ENCODE measurements at regions not wholly inside any gene's neighbourhood (a gene's known extent, or its start where the extent isn't known, plus 50 kb on each side); places are given as distances from the start of the nearest gene placed in this dataset.
"Not testable (repeated sequence)": the region's sequence is repeated elsewhere in the genome, so short reads cannot be mapped to it uniquely, and the experiment has no call there.

- no peak for FAIRE-seq
Measured at GRCh38 chr3:177646749-177647148, 449.5 kb upstream of the TBL1XR1 start.

- FAIRE-seq = no peak
Measured at GRCh38 chr3:177647341-177647740, 450.1 kb upstream of the TBL1XR1 start.

GRCh38 chr3:177647876-177648275, 450.6 kb upstream of the TBL1XR1 start:
- FAIRE-seq = no peak

DNA sequence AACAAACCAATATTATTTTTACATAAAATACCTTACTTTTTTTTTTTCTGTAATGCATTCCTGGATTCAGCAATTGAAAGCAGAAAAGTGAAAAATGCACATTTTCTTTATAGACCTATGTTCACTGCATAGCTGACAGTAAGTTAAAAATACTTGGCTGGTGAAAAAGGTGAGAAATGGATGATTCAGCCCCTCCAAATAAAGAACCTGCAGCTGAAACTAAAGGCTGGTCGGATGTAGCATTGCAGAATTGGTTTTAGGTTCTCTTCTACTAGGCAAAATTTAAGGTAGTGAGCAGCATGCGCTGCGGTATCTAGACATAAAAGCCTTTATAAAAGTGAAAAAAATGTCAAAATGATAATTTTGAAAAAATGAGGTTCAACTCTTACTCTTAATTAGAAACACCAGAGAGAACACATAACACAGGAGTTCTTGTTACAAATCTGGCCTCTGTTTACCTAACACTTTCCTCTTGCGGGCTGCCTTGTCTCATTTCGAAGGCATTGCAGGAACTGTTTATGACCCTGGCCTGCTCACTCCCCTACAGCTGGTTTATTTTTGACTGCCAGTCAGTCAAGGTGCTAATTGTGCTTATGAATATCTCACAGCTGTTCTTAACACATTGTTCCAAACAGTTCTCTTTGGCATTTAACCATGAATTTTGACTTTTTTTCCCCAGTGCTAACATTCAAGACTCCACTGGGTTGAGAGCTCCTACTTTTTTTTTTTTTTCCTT, 455.4 kb upstream of the TBL1XR1 start:
- FAIRE-seq = no peak

DNA sequence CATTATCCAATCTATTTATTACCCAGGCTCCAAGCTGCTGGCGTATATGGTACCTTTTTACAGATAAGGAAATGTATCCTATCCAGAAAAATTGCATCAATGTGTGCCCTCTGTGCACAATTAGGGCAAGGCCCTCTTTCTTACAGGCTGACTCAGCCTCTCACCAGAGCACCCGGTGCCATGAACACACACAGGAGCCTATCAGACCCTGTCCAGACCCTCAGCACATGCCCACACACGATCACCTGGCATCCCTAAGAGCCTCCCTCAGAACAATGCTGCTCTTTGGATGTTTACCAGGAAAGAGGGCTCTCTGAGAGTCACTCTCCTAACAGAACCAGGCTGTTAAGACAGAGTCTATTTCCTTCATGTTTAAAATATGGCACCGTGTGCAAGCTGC, 460.0 kb upstream of the TBL1XR1 start:
- FAIRE-seq = no peak

- no peak for FAIRE-seq
Measured at GRCh38 chr3:177658354-177658753, 461.1 kb upstream of the TBL1XR1 start.

DNA sequence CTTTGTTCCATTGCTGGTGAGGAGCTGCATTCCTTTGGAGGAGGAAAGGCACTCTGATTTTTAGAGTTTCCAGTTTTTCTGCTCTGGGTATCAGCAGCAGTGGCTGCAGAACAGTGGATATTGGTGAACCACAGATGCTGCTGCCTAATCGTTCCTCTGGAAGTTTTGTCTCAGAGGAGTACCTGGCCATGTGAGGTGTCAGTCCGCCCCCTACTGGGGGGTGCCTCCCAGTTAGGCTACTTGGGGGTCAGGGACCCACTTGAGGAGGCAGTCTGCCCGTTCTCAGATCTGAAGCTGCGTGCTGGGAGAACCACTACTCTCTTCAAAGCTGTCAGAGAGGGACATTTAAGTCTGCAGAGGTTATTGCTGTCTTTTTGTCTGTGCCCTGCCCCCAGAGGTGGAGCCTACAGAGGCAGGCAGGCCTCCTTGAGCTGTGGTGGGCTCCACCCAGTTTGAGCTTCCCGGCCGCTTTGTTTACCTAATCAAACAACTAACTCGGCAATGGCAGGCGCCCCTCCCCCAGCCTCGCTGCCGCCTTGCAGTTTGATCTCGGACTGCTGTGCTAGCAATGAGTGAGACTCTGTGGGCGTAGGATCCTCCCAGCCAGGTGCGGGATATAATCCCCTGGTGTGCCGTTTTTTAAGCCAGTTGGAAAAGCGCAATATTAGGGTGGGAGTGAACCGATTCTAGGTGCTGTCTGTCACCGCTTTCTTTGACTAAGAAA, 467.3 kb upstream of the TBL1XR1 start:
- not testable (repeated sequence) for FAIRE-seq

DNA sequence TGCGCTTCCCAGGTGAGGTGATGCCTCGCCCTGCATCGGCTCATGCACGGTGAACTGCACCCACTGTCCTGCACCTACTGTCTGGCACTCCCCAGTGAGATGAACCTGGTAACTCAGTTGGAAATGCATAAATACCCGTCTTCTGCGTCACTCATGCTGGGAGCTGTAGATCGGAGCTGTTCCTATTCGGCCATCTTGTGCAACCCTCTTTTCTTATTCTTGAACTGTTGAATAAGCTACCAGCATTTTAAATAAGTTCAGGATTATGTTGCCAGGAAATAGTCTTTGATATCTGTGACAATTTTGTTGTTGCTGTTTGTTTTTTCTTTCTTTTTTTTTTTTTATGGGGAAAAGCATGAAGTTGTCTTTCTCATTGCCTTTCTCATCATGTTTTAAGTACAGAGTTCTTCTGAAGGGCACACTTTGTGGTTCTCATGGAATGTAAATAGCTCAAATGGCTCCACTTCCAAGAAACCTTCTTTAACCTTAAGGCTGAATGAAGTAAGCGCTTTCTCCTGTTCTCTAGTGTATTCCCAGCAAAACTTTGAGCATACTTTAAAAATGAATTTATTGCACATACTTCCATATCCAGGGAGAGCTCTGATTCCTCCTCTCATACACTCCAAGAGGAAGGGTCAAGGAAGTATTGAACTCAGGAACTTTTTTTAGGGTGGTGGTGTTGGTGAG, 468.0 kb upstream of the TBL1XR1 start:
- no peak for FAIRE-seq

DNA sequence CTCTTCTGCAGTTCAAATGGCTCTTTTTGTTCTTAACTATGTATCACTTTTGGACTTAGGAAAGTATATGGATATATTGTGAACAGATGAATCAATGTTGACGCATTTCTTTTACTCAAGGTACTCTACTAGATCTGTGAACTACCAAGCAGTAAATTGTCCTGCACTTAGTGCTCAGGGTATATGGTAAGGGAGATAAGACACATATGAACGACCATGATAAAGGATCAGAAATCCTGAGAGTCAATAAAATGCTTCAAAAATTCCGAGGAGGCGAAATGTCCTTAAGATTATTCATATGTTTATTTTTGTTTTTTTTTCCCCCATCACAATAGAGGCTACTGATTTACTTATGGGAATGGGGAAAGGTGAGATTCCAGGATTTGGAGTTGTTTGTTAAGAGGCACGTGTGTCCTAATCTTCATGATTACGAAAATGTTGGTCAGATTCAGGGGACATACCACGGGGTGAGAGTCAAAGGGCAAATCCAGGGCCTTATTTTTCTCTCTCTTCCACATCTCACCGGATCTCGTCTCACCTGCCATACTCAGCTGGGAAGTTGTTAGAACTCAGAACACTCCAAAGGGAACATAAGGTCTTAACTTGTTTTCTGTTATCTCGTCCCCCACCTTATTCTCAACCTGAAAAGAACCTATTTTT, 475.1 kb upstream of the TBL1XR1 start:
- FAIRE-seq = no peak

- FAIRE-seq = no peak
Measured at GRCh38 chr3:177673112-177673914, 476.0 kb upstream of the TBL1XR1 start.

- FAIRE-seq = no peak
Measured at GRCh38 chr3:177674186-177674585, 476.9 kb upstream of the TBL1XR1 start.

GRCh38 chr3:177676148-177676547, 478.9 kb upstream of the TBL1XR1 start:
- no peak for FAIRE-seq

DNA sequence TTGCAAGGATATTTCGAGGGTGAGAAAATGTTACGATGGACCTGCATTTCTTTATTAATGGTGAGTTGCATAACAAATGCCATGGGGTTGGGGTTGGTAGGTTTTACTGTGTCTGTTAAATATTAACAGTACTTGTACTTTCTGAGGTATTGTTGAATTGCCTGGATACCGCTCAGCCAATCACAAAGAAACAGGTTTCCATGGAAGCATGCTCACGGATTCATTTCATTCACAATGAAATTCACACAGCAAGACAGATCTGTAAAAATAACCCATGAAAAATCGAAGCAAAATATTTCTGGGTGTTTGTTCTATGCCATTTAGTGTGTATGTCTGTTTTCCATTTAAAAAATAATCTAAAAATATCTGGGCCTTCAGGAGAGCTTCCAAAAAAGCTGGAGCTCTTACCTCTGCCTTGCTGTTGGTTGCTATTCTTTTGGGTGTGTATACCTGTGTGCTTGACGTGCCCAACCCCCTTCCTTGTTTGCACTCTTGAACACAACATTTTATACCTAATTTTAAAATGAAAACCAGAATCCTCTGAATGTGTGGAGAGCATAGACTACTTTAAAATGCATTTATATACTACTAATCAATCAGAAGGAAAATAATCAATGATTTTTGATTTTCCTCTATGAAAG, 479.8 kb upstream of the TBL1XR1 start:
- FAIRE-seq = no peak

DNA sequence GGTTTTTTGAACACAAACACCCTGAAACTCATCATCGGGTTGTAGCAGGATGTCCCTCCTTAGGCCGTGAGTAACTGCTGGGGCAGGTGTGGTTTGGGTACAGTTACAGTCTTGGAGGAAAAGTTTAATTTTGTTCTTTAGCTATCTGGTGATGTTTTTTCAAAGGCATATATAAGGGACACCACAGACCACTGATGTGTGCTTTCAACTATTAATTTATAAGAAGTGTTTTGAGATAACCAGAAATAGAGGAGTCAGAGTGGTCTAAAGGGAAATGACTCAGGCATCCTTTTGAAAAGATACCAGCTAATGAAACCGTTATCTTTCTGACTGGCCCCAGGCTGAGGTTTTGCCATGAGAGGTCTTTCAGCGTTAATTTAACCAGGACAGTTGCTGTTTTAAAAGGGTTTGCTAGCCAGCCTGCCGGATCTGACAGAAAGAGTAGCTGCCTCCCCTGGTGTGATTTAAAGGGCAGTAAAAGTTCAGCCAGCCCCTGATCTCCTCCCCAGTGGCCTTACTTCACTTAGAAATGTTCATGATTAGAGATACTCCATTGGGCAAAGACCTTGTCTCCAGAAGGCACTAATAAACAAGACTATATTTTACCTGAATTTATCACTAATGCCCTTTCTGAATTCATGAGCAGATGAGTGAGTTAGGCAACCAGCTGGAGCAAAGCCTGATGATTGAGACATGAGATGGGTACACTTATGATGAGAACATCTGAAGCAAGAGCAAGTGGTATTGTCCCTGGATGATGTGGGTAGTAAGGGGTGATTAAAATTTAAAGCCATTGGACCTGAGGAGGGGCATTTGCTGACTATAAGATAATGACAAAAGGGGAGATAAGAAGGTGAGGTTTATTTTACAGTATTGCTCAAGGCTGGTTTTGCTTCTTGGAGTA, 482.5 kb upstream of the TBL1XR1 start:
- FAIRE-seq = no peak

GRCh38 chr3:177680472-177680821, 483.2 kb upstream of the TBL1XR1 start:
- no peak for FAIRE-seq

- no peak for FAIRE-seq
Measured at GRCh38 chr3:177681156-177681555, 483.9 kb upstream of the TBL1XR1 start.

DNA sequence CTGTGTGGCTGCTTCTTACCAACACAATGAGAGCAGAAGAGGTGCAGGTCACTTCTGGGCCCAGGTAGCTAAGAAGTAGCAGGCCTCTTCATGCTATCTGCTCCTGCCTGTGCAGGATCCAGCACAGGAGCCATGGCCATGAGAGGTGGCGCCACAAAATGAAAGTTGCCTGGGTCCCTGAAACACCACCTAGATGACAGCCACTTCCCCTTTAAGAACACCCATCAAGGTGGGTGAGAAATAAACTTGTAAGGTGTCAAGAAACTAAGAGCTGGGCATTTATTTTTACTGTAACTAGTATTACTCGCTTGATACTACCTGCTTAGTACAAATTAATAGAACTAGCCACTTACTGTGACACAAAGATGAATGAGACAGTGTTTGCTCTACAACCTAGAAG, 484.6 kb upstream of the TBL1XR1 start:
- no peak for FAIRE-seq

DNA sequence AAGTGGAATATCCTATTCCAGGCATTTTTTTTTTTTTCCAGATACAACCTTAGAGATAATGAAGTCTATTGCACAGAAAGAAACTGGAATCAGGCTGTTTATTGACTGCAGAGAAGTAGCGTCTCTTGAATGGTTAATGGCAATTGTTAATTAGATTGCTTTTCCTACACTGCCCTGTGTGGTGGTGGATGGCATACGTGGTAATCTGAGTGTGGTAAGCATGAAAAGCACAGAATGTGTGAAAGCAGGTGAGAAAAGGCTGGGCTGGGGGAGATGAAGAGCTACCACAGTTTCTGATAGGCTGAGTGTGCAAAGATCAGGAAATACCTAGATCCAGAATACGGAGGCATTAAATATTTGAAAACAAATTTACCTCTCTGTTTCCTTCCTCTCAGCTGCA, 486.3 kb upstream of the TBL1XR1 start:
- no peak for FAIRE-seq

DNA sequence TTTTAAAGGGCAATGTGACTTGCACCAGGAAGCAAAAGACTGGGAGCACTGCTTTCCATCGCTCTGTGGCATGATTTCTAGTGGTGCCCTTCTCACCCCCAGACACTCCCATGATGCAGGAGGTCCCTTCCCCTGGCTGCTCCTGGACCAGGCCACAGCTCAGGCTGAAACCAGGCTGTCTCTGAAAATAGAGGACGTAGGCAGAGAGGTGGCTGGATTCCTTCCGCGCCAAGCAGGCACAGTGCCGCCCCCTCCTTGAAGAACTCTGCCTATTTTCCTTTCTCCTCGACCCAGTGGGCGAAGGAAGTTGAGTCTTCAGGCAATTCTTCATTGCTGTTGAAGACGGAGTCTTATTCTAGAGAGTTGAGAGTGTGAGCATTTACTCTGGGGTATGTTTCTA, 489.4 kb upstream of the TBL1XR1 start:
- FAIRE-seq = no peak

DNA sequence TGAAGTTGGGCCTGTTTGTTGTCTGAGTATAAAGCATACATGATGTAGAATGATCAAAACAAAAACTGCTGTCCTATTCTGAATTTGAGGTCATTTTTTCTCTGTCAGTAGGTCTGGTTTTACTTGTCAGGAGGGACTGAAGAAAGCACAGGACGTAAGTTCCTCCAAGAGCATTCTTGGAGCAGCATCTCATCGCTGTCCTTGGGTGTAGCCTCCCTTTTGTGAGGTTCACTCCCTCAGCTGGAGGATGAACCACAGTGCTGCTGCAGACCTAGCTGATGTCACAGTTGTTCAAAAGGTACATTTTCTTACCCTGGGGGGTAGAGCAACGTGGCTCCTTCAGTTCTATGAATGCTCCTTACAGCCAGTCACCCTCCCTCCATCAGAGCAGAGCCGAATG, 490.0 kb upstream of the TBL1XR1 start:
- no peak for FAIRE-seq

DNA sequence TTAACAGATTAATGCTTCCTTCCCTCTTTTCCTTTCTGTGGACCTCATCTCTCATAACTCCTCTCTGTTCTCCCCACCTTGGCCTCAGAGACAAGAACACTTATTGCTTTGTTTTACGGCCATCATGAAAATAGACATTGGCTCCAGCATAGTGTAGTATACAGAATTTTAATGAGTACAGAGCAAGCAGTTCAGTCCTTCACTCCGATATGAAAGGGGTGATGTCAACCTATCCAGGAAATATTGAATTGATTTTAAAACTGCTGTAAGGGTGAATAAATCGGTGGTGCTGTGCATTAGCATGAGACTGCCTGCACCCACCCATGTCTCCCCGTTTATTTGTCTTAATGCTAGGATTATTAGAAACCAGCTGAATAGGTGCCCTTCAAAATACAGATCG, 490.9 kb upstream of the TBL1XR1 start:
- no peak for FAIRE-seq
